Retinal pigment epithelial cell (primary cell): ENCODE measurements at regions not wholly inside any gene's neighbourhood (a gene's known extent, or its start where the extent isn't known, plus 50 kb on each side); places are given as distances from the start of the nearest gene placed in this dataset.

Experiments
- DNase-seq: peaks from one replicate; pipeline ENCODE4 v3.0.0-alpha.2; 2010; ENCODE audit warnings: low read depth
- H3K4me3 ChIP-seq: 2 replicates; pipeline ENCODE4 v1.5.1; 2011; ENCODE audit warnings: mild to moderate bottlenecking, low read length, control low read depth, moderate library complexity
- CTCF ChIP-seq: conservative IDR thresholded peaks from 2 replicates; pipeline ENCODE4 v1.5.1; 2011; ENCODE audit warnings: low read depth, low read length, control low read depth, inconsistent platforms

DNA sequence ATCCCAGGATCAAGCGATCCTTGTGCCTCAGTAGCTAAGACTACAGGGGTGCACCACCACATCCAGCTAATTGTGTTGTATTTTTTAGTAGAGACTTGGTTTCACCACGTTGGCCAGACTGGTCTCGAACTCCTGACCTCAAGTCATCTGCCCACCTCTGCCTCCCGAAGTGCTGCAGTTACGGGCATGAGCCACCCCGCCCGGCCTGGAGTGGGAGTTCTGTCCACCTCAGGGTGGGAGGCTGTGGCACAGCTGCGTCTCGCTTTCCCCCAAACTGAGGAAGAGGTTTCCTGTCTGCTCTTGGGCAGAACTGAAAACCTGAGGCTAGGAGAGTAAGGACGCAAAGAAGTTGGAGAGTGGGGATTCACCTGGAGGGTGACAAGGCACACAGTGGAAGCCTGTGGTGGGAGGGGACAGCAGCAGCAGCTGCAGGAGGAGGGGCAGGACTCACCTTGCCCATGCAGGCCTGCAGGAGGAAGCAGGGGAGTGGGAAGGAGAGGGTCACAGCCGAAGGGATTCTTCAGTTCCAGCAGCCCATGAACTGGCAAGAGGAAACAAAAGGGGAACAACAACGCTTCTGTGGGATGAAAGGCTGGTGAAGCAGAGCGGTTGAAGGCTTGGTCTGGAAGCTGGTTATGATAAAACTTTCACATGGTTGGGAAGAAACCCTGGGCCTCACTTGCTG is 181.4 kb downstream of the GAS1 start:
- H3K4me3 ChIP-seq = no peak overlapping the region
- no peak for DNase-seq
- no peak for TF ChIP-seq CTCF

DNA sequence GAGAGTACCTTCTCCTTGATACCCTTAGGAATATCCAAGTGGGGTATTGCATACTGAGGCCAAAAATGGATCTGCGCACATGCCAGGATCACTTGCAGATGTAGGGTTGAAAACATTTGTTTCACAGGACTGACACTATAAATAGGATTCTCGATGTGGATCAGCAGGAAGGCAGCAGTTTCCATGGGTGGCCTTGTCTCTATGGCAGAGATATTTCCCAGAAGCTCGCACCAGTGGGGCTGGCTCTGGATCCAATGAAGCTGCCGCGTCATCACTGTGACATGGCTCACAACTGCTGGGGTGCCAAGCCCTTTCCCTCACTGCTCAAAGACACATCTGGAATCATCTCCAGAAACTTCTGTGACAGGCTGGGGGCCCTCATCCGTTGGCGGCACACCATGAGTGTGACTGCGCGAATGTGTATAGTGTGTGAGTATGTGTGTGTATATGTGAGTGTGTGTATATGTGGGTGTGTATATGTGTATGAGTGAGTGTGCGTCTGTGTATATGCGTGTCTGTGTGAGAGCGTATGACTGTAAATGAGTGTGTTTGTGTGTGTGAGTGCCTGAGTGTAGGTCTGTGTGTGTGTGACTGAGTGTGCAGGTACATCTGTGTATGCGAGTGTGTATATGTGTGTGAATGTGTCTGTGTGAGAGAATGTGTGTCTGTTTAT is 182.5 kb downstream of the GAS1 start:
- no peak for TF ChIP-seq CTCF
- H3K4me3 ChIP-seq = no peak overlapping the region
- DNase-seq = no peak

DNA sequence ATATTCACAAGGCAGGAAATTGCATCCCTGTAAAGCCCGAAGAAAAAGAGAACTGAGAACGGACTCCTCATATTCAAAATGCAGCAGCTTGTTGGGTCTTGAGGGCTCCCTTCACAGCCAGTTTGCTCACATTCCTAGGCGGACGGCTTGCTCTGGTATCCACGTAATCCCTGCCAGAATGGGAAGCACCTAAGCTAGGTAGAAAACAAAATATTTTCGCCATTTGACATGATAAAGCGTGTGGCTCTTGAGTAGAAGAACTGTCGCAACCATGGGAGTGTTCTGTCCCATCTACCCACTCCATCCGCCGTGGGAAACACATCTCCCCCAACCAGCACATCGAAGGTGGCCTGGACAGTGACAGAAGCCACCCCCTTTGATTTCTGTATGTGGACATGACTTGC is 183.1 kb downstream of the GAS1 start:
- DNase-seq = no peak
- no peak for TF ChIP-seq CTCF
- H3K4me3 ChIP-seq = no peak overlapping the region

GRCh38 chr9:86763791-86764190 is 183.5 kb downstream of the GAS1 start:
- no peak overlapping the region for H3K4me3 ChIP-seq
- DNase-seq = no peak
- no peak for TF ChIP-seq CTCF

GRCh38 chr9:86757382-86757720 is 190.0 kb downstream of the GAS1 start:
- no peak overlapping the region for H3K4me3 ChIP-seq
- no peak for TF ChIP-seq CTCF
- no peak for DNase-seq

DNA sequence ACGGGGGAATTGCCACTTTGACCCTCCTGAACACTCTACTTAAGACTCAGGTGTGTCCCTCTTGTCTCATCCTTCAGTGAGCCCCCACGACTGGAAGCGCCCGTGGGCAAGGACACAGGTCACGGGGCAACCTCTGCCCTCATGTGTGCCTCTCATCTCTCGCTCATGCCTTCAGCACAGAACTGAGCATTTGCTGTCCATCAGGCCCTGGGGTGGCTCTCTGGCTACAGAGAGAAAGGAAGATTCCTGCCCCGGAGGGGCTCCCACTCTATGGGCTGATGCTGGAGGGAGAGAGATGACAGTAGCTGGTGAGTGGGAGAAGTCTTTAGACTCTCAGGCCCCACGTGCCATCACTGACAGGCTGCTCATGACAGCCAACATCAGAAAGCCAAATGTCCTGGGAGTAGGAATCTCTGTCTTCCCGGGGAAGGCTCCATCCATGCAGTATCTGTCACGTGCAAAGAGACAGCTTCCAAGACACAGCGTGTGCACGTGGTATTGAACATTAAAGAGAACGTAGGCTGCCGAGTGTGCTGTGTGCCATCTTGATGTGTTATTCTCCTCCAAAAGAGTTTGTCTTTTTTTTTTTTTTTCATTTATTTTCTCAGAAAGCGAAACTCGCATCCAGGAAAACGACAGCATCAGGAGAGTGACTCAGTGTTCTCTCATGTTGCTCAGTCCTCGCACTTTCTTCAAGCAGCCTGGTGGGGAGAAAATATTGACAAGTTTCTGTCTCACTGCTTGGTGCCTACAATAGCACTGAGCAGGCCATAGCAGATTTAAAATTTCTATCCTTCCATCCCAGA is 190.5 kb downstream of the GAS1 start:
- no peak overlapping the region for H3K4me3 ChIP-seq
- TF ChIP-seq CTCF = no peak

GRCh38 chr9:86755561-86755941 is 191.8 kb downstream of the GAS1 start:
- no peak overlapping the region for H3K4me3 ChIP-seq
- TF ChIP-seq CTCF = no peak
- DNase-seq = no peak

More for the DNA sequence above, 190.5 kb downstream of the GAS1 start:
- DNase-seq = no peak
